ENCODE measurements at regions not wholly inside any gene's neighbourhood (a gene's known extent, or its start where the extent isn't known, plus 50 kb on each side); places are given as distances from the start of the nearest gene placed in this dataset.

GRCh38 chr10:62866941-62867340, 50.8 kb upstream of the EGR2 start:
- H3K27ac ChIP-seq (ENCODE audit: control insufficient read depth, insufficient read depth), result no peak overlapping the region
- H3K36me3 ChIP-seq (ENCODE audit: control insufficient read depth in 2 of 2, insufficient read depth in 2 of 2, low read length in 1 of 2), result no peaks in the 10 kb centered on the region
- H4K20me1 ChIP-seq (ENCODE audit: control insufficient read depth, insufficient read depth), result no peaks in the 10 kb centered on the region
- no peaks in the 10 kb centered on the region for H3K9me3 ChIP-seq (replicated peaks; ENCODE audit: control insufficient read depth, insufficient read depth, low read length)
- no peak for FAIRE-seq
- POLR2A ChIA-PET, result no interaction called here
- H3K9ac ChIP-seq (ENCODE audit: control insufficient read depth, insufficient read depth, low read length), result no peak overlapping the region
- no peaks in the 10 kb centered on the region for H3K27me3 ChIP-seq (replicated peaks in 1 of 2; ENCODE audit: control insufficient read depth in 2 of 2, insufficient read depth in 2 of 2, low read length in 1 of 2)
- H3K4me2 ChIP-seq (ENCODE audit: control insufficient read depth, insufficient read depth), result no peak overlapping the region
- BruUV-seq (replicated peaks), result no TSS peak
- no peak for DNase-seq (ENCODE audit: low read depth, low spot score)
- H3K79me2 ChIP-seq (ENCODE audit: control insufficient read depth, insufficient read depth, low read length), result no peaks in the 10 kb centered on the region
- CTCF ChIA-PET, result interaction anchor here (1.0 kb wide), 1 partner anchor 12 kb away, joined by 3 read pairs; no protein-coding TSS in a partner anchor
- intact Hi-C loops (cut with micrococcal nuclease; ENCODE audit: unreplicated experiment), result no loop called here
- H3K4me1 ChIP-seq (ENCODE audit: control insufficient read depth, insufficient read depth, low read length), result peaks cover 5% of the 10 kb centered on the region; the same call in 1 of the 2 replicates
- no peak overlapping the region for H2AFZ ChIP-seq (ENCODE audit: control insufficient read depth, low read depth, low read length)
- 54% methylated on average over 1 of the region's 1 CpG for WGBS (ENCODE audit: insufficient coverage, insufficient replicate concordance, low lambda C conversion rate, missing lambda C conversion rate)
- RAD21 ChIA-PET (ENCODE audit: unreplicated experiment), result no interaction called here
- no peak overlapping the region for H3K4me3 ChIP-seq
- in situ Hi-C loops (cut with MboI), result no loop called here
- no peak for ATAC-seq
- SMC1A ChIA-PET (ENCODE audit: uncharacterized antibody, unreplicated experiment), result interaction anchor here (0.8 kb wide), 1 partner anchor 40 kb away, joined by 3 read pairs; no protein-coding TSS in a partner anchor
- TF ChIP-seq SMC3 (IDR thresholded peaks at IDR 0.05; ENCODE audit: borderline replicate concordance, low read length) (no peak), E2F4 (IDR thresholded peaks at IDR 0.05; ENCODE audit: low read depth, low read length) (no peak), ZBED1 (IDR thresholded peaks at IDR 0.05; ENCODE audit: borderline replicate concordance) (no peak), FOXM1 (IDR thresholded peaks at IDR 0.05; ENCODE audit: low read depth, low read length) (no peak), MYC (IDR thresholded peaks at IDR 0.05; ENCODE audit: insufficient read depth, insufficient read length, insufficient replicate concordance, low read length, severe bottlenecking) (no peak), YY1 (IDR thresholded peaks at IDR 0.05; ENCODE audit: low read depth, low read length) (no peak), TBL1XR1 (IDR thresholded peaks at IDR 0.05; ENCODE audit: low read depth, low read length) (no peak), EED (IDR thresholded peaks at IDR 0.05; ENCODE audit: low read depth) (no peak), ZBTB4 (CRISPR knock-in tag; IDR thresholded peaks at IDR 0.05) (no peak), PRDM15 (CRISPR knock-in tag; IDR thresholded peaks at IDR 0.05) (no peak), ETV6 (conservative IDR thresholded peaks at IDR 0.05 in 1 of 2, IDR thresholded peaks at IDR 0.05 in 1 of 2; ENCODE audit: borderline replicate concordance in 1 of 2, low read depth in 1 of 2) (no peak), ZBTB11 (CRISPR knock-in tag; IDR thresholded peaks at IDR 0.05) (no peak), SREBF1 (IDR thresholded peaks at IDR 0.05; ENCODE audit: low read length) (no peak), NBN (IDR thresholded peaks at IDR 0.05) (no peak)
